H1 (cell line): ENCODE measurements at regions not wholly inside any gene's neighbourhood (a gene's known extent, or its start where the extent isn't known, plus 50 kb on each side); places are given as distances from the start of the nearest gene placed in this dataset.

ENCODE experiments used
- BCL11A ChIP-seq, 2 experiments: IDR thresholded peaks; one replicate each; pipeline ENCODE4 v1.6.1; 2011; ENCODE audit warnings: low read depth in 2 of 2, low read length in 2 of 2, mild to moderate bottlenecking in 2 of 2
- CHD1 ChIP-seq: IDR thresholded peaks from 2 replicates; pipeline ENCODE4 v1.6.1; 2012; ENCODE audit warnings: low read depth, low read length, improper control_type of control experiment
- GTF2F1 ChIP-seq: IDR thresholded peaks from 2 replicates; pipeline ENCODE4 v1.6.1; 2012; ENCODE audit warnings: low read depth, low read length, improper control_type of control experiment, borderline replicate concordance
- JUN ChIP-seq: IDR thresholded peaks from 2 replicates; pipeline ENCODE4 v1.6.1; 2011; ENCODE audit warnings: low read depth, mild to moderate bottlenecking, improper control_type of control experiment, low read length
- JUND ChIP-seq: IDR thresholded peaks from 2 replicates; pipeline ENCODE4 v1.6.1; 2011; ENCODE audit warnings: mild to moderate bottlenecking, improper control_type of control experiment, low read length
- KDM1A ChIP-seq: fragments of 200-600, 300-600 bp; sonication (generic); IDR thresholded peaks from 2 replicates; pipeline ENCODE4 v1.7.1; 2016; ENCODE audit warnings: mild to moderate bottlenecking, low read length, borderline replicate concordance
- SP1 ChIP-seq: IDR thresholded peaks from 2 replicates; pipeline ENCODE4 v1.6.1; 2011; ENCODE audit warnings: low read depth, low read length
- ZNF274 ChIP-seq: IDR thresholded peaks from 2 replicates; pipeline ENCODE4 v1.7.0; 2012; ENCODE audit warnings: low read length, borderline replicate concordance; ENCODE audit errors: extremely low read depth
- TF ChIP-seq, protein P1 (sequence below): IDR thresholded peaks from 2 replicates; pipeline ENCODE4 v1.6.1; 2011; ENCODE audit warnings: low read depth, mild to moderate bottlenecking, low read length; ENCODE audit not compliant: insufficient read depth
- TF ChIP-seq, protein P2 (sequence below): fragments of 300-600 bp; sonication (generic); IDR thresholded peaks from 2 replicates; pipeline ENCODE4 v1.7.1; 2012; ENCODE audit warnings: low read length, moderate library complexity, mild to moderate bottlenecking, inconsistent platforms; ENCODE audit not compliant: insufficient replicate concordance

DNA sequence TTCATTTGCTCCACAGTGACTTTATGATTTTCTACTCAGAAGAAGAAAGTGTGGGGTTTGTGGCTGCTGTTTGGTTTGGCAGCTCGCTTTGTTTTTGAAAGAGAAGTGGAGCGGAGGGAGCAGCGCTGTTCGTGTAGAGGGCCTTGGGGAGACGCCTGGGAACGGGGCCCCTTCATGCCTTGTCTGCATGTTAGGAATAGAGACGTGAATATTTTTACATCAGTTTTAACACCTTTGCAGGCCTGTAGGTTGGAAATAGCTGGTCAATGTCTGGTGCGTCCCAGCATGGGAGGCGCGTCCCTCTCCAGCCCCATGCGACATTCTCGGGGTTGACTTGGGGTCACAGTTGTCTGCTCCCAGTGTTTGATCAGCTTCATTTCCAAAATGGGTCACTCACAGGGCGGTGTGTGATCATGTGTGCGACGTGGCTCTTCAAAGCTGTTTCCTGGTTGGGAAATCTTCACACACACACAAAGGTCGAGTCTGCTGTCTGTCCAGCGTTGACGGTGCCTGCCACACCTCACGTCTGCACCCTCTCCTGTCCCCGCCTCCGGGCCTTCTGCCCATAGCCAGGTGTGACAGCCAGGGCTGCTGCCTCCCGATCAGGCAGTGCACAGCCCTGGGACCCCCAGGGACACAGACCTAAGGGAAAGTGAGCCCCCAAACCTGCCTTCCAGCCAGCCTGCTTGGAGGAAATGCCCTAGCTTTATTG lies 149.2 kb downstream of the PSMG1 start (continued):
- no peak for TF ChIP-seq SP1
- no peak for TF ChIP-seq ZNF274
- TF ChIP-seq BCL11A (IDR thresholded peaks at IDR 0.05; ENCODE audit: low read depth in 2 of 2, low read length in 2 of 2): no peak
- no peak for TF ChIP-seq JUND
- TF ChIP-seq GTF2F1: no peak
- no peak for TF ChIP-seq KDM1A
- TF ChIP-seq, protein P1, sequence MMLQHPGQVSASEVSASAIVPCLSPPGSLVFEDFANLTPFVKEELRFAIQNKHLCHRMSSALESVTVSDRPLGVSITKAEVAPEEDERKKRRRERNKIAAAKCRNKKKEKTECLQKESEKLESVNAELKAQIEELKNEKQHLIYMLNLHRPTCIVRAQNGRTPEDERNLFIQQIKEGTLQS: no peak
- no peak for TF ChIP-seq CHD1
- TF ChIP-seq JUN: no peak
- TF ChIP-seq, protein P2, sequence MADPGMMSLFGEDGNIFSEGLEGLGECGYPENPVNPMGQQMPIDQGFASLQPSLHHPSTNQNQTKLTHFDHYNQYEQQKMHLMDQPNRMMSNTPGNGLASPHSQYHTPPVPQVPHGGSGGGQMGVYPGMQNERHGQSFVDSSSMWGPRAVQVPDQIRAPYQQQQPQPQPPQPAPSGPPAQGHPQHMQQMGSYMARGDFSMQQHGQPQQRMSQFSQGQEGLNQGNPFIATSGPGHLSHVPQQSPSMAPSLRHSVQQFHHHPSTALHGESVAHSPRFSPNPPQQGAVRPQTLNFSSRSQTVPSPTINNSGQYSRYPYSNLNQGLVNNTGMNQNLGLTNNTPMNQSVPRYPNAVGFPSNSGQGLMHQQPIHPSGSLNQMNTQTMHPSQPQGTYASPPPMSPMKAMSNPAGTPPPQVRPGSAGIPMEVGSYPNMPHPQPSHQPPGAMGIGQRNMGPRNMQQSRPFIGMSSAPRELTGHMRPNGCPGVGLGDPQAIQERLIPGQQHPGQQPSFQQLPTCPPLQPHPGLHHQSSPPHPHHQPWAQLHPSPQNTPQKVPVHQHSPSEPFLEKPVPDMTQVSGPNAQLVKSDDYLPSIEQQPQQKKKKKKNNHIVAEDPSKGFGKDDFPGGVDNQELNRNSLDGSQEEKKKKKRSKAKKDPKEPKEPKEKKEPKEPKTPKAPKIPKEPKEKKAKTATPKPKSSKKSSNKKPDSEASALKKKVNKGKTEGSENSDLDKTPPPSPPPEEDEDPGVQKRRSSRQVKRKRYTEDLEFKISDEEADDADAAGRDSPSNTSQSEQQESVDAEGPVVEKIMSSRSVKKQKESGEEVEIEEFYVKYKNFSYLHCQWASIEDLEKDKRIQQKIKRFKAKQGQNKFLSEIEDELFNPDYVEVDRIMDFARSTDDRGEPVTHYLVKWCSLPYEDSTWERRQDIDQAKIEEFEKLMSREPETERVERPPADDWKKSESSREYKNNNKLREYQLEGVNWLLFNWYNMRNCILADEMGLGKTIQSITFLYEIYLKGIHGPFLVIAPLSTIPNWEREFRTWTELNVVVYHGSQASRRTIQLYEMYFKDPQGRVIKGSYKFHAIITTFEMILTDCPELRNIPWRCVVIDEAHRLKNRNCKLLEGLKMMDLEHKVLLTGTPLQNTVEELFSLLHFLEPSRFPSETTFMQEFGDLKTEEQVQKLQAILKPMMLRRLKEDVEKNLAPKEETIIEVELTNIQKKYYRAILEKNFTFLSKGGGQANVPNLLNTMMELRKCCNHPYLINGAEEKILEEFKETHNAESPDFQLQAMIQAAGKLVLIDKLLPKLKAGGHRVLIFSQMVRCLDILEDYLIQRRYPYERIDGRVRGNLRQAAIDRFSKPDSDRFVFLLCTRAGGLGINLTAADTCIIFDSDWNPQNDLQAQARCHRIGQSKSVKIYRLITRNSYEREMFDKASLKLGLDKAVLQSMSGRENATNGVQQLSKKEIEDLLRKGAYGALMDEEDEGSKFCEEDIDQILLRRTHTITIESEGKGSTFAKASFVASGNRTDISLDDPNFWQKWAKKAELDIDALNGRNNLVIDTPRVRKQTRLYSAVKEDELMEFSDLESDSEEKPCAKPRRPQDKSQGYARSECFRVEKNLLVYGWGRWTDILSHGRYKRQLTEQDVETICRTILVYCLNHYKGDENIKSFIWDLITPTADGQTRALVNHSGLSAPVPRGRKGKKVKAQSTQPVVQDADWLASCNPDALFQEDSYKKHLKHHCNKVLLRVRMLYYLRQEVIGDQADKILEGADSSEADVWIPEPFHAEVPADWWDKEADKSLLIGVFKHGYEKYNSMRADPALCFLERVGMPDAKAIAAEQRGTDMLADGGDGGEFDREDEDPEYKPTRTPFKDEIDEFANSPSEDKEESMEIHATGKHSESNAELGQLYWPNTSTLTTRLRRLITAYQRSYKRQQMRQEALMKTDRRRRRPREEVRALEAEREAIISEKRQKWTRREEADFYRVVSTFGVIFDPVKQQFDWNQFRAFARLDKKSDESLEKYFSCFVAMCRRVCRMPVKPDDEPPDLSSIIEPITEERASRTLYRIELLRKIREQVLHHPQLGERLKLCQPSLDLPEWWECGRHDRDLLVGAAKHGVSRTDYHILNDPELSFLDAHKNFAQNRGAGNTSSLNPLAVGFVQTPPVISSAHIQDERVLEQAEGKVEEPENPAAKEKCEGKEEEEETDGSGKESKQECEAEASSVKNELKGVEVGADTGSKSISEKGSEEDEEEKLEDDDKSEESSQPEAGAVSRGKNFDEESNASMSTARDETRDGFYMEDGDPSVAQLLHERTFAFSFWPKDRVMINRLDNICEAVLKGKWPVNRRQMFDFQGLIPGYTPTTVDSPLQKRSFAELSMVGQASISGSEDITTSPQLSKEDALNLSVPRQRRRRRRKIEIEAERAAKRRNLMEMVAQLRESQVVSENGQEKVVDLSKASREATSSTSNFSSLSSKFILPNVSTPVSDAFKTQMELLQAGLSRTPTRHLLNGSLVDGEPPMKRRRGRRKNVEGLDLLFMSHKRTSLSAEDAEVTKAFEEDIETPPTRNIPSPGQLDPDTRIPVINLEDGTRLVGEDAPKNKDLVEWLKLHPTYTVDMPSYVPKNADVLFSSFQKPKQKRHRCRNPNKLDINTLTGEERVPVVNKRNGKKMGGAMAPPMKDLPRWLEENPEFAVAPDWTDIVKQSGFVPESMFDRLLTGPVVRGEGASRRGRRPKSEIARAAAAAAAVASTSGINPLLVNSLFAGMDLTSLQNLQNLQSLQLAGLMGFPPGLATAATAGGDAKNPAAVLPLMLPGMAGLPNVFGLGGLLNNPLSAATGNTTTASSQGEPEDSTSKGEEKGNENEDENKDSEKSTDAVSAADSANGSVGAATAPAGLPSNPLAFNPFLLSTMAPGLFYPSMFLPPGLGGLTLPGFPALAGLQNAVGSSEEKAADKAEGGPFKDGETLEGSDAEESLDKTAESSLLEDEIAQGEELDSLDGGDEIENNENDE: no peak
